OCI-LY3 (cell line): ENCODE measurements at regions not wholly inside any gene's neighbourhood (a gene's known extent, or its start where the extent isn't known, plus 50 kb on each side); places are given as distances from the start of the nearest gene placed in this dataset.

ENCODE experiments used
- H2AFZ ChIP-seq: fragments of 200-600, 300-600 bp; shearing (Covaris generic); 2 replicates; pipeline ENCODE4 v1.6.0; 2014; ENCODE audit warnings: antibody characterized with exemption, low read depth, low read length
- H3K27ac ChIP-seq: fragments of 200-600, 300-600 bp; sonication (generic); 2 replicates; pipeline ENCODE4 v1.5.1; 2014; ENCODE audit warnings: mild to moderate bottlenecking, low read length, moderate library complexity, mixed read lengths
- H3K27me3 ChIP-seq: fragments of 200-600, 300-600 bp; sonication (generic); 2 replicates; pipeline ENCODE4 v1.6.1; 2014; ENCODE audit warnings: low read depth, low read length, mixed read lengths
- H3K36me3 ChIP-seq: fragments of 200-600, 300-600 bp; sonication (generic); replicated peaks from 2 replicates; pipeline ENCODE3; 2014; ENCODE audit warnings: low read depth, low read length, mixed read lengths
- H3K4me1 ChIP-seq: fragments of 300-600, 200-600 bp; sonication (generic); 2 replicates; pipeline ENCODE4 v1.6.1; 2014; ENCODE audit warnings: low read length, mixed read lengths
- H3K4me2 ChIP-seq: fragments of 200-600, 300-600 bp; sonication (generic); 2 replicates; pipeline ENCODE4 v1.6.1; 2014; ENCODE audit warnings: low read length, mixed read lengths
- H3K4me3 ChIP-seq: fragments of 300-600, 200-600 bp; sonication (generic); 2 replicates; pipeline ENCODE4 v1.5.1; 2014; ENCODE audit warnings: antibody characterized with exemption, mild to moderate bottlenecking, low read length, moderate library complexity
- H3K79me2 ChIP-seq: fragments of 300-600, 200-600 bp; shearing (Covaris generic); 2 replicates; pipeline ENCODE4 v1.6.1; 2014; ENCODE audit warnings: mild to moderate bottlenecking, low read length, mixed read lengths
- H3K9ac ChIP-seq: fragments of 300-600, 200-600 bp; shearing (Covaris generic); 2 replicates; pipeline ENCODE4 v1.6.0; 2014; ENCODE audit warnings: mild to moderate bottlenecking, low read length, moderate library complexity
- H3K9me3 ChIP-seq: fragments of 200-600, 300-600 bp; shearing (Covaris generic); 2 replicates; pipeline ENCODE4 v1.6.1; 2014; ENCODE audit warnings: low read length, mixed read lengths; ENCODE audit not compliant: insufficient read depth
- H4K20me1 ChIP-seq: fragments of 200-600, 300-600 bp; sonication (generic); 2 replicates; pipeline ENCODE4 v1.6.1; 2016; ENCODE audit warnings: low read length, mixed read lengths; ENCODE audit not compliant: insufficient read depth
- EZH2phosphoT487 ChIP-seq: fragments of 200-600 bp; shearing (Covaris generic); IDR thresholded peaks from 2 replicates; pipeline ENCODE4 v1.6.1; 2018; ENCODE audit warnings: antibody characterized with exemption, mixed run types, low read depth
- TF ChIP-seq, protein P1 (sequence below): fragments of 200-600, 300-600 bp; sonication (generic); IDR thresholded peaks from 2 replicates; pipeline ENCODE4 v1.5.1; 2014; ENCODE audit warnings: antibody characterized with exemption, low read length, low read depth

DNA sequence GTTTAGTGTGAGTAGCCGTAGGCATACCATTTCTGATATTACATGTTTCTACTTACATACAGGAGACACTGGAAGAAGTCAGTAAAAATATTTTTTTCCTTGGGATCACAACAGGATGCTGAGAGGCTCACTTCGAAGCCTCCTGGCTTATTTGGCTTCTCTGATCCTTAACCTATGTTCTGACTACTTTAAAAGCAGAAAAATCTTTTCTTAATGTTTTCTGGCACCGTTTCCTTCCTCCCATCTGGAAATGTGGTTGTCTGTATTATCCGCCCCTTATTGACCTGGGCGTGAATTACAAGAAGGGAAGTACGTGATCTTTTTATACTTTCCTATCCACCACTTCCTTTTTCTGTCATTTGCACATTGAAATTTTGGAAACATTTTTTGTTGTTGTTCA lies 379.6 kb downstream of the COL12A1 start:
- Histone ChIP-seq H3K27ac (no peak overlapping the region), H2AFZ (0 out of 2 replicates have a peak overlapping the region, but pooled peaks have one; percentile 1)

GRCh38 chr6:74814440-74814839 lies 391.4 kb downstream of the COL12A1 start:
- H4K20me1 ChIP-seq, result no peaks in the 10 kb centered on the region
- TF ChIP-seq, protein P1, sequence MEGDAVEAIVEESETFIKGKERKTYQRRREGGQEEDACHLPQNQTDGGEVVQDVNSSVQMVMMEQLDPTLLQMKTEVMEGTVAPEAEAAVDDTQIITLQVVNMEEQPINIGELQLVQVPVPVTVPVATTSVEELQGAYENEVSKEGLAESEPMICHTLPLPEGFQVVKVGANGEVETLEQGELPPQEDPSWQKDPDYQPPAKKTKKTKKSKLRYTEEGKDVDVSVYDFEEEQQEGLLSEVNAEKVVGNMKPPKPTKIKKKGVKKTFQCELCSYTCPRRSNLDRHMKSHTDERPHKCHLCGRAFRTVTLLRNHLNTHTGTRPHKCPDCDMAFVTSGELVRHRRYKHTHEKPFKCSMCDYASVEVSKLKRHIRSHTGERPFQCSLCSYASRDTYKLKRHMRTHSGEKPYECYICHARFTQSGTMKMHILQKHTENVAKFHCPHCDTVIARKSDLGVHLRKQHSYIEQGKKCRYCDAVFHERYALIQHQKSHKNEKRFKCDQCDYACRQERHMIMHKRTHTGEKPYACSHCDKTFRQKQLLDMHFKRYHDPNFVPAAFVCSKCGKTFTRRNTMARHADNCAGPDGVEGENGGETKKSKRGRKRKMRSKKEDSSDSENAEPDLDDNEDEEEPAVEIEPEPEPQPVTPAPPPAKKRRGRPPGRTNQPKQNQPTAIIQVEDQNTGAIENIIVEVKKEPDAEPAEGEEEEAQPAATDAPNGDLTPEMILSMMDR, result no peak
- no peak for TF ChIP-seq EZH2phosphoT487
- no peak overlapping the region for H3K4me2 ChIP-seq
- H3K9ac ChIP-seq, result no peak overlapping the region
- peaks cover 14% of the 10 kb centered on the region; the same call in 1 of the 2 replicates for H3K9me3 ChIP-seq
- peaks cover 19% of the 10 kb centered on the region for H3K4me1 ChIP-seq
- no peaks in the 10 kb centered on the region for H3K79me2 ChIP-seq
- no peak overlapping the region for H3K27ac ChIP-seq
- no peaks in the 10 kb centered on the region for H3K27me3 ChIP-seq
- H3K36me3 ChIP-seq, result no peaks in the 10 kb centered on the region
- H3K4me3 ChIP-seq, result no peak overlapping the region
- H2AFZ ChIP-seq, result no peak overlapping the region

More for the DNA sequence above, 379.6 kb downstream of the COL12A1 start:
- no peak overlapping the region for H3K4me3 ChIP-seq
- no peak overlapping the region for H3K4me2 ChIP-seq
- no peaks in the 10 kb centered on the region for H3K79me2 ChIP-seq
- H3K9me3 ChIP-seq, result peaks cover 4% of the 10 kb centered on the region; the same call in 1 of the 2 replicates
- H3K9ac ChIP-seq, result no peak overlapping the region
- H3K27me3 ChIP-seq, result no peaks in the 10 kb centered on the region
- no peaks in the 10 kb centered on the region for H3K36me3 ChIP-seq
- TF ChIP-seq EZH2phosphoT487, result no peak
- TF ChIP-seq, protein P1, result no peak
- peaks cover 16% of the 10 kb centered on the region for H3K4me1 ChIP-seq
- no peaks in the 10 kb centered on the region for H4K20me1 ChIP-seq

GRCh38 chr6:74807674-74808073 lies 398.2 kb downstream of the COL12A1 start:
- no peaks in the 10 kb centered on the region for H4K20me1 ChIP-seq
- no peak overlapping the region for H3K9ac ChIP-seq
- no peak overlapping the region for H2AFZ ChIP-seq
- H3K27me3 ChIP-seq, result no peaks in the 10 kb centered on the region
- TF ChIP-seq, protein P1, result no peak
- TF ChIP-seq EZH2phosphoT487, result no peak
- no peaks in the 10 kb centered on the region for H3K79me2 ChIP-seq
- no peak overlapping the region for H3K27ac ChIP-seq
- peaks cover 6% of the 10 kb centered on the region for H3K4me1 ChIP-seq
- no peaks in the 10 kb centered on the region for H3K9me3 ChIP-seq
- H3K36me3 ChIP-seq, result no peaks in the 10 kb centered on the region
- no peak overlapping the region for H3K4me2 ChIP-seq
- H3K4me3 ChIP-seq, result no peak overlapping the region

DNA sequence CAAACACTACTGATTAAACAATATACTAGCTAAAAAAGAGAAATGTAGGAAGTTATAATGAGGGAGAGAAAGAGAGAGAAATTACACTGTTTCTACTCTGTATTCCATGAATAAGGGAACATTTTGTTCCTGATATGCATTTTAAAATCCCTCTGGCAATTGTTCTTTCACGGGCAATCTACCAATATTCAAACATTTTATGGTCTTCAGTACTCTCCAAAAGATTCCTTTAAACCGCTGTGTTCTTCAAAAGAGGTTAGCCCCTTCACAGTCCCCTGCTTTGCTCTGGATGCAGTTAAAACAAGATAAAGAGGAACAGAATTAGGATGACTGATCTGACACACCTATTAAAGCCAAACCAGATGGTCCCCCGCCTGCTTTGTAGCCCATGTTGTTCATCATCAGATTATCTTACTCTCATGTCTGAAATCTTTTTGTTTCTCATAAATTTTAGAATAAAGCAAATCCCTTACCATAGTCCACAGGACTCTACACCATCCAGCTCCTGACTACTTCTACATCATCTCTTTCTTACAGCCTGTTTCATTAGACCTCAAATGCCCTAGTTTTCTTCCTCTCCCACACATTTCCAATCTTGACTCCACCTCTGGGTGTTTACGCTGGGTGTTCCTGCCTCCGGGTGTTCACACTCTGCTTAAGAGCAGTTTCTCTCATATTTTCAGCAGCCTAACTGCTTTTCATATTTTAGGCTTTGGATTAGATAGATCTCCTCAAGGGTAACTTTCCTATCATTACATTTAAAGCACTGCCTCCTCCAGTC lies 399.7 kb downstream of the COL12A1 start:
- Histone ChIP-seq H3K27ac (no peak overlapping the region), H3K4me2 (no peak overlapping the region), H3K79me2 (no peaks in the 10 kb centered on the region), H2AFZ (no peak overlapping the region), H3K9me3 (peaks cover 9% of the 10 kb centered on the region; the same call in 1 of the 2 replicates), H3K4me1 (no peaks in the 10 kb centered on the region), H3K36me3 (no peaks in the 10 kb centered on the region), H3K4me3 (no peak overlapping the region), H4K20me1 (no peaks in the 10 kb centered on the region), H3K27me3 (no peaks in the 10 kb centered on the region), H3K9ac (no peak overlapping the region)
- TF ChIP-seq, protein P1, result no peak
- no peak for TF ChIP-seq EZH2phosphoT487
